Panc1 (cell line): ENCODE measurements at regions not wholly inside any gene's neighbourhood (a gene's known extent, or its start where the extent isn't known, plus 50 kb on each side); places are given as distances from the start of the nearest gene placed in this dataset.

Source experiments
- ATAC-seq: fragments of 200-7000 bp; cut with Tn5 transposase; 2 replicates; pipeline ENCODE4 v1.9.1; 2020; ENCODE audit warnings: mild to moderate bottlenecking, moderate library complexity
- BruUV-seq: library from RNA; stranded (reverse); fragments of 400-500 nt; replicated peaks from 2 replicates; lab custom pipeline; 2021; lab: Mats Ljungman, UMichigan
- CTCF ChIA-PET: fragments of 300-600 bp; sonication (Branson Sonifier 250); formaldehyde crosslinking; loops from one replicate; lab custom pipeline; 2022; ENCODE audit warnings: antibody characterized with exemption; lab: Charles Lee
- POLR2A ChIA-PET: fragments of 300-600 bp; sonication (Branson Sonifier 250); formaldehyde crosslinking; loops from one replicate; lab custom pipeline; 2022; ENCODE audit warnings: antibody characterized with exemption; lab: Charles Lee
- DNase-seq: peaks from one replicate; pipeline ENCODE4 v3.0.0-alpha.2; 2010; ENCODE audit warnings: low read depth, low spot score
- H3K27ac ChIP-seq: 2 replicates; pipeline ENCODE4 v1.5.1; 2011; ENCODE audit warnings: mild to moderate bottlenecking, low read length, inconsistent platforms
- H3K27me3 ChIP-seq: fragments of 200-500 bp; sonication (Bioruptor generic); 2 replicates; pipeline ENCODE4 v1.6.0; 2014; ENCODE audit warnings: low read length, inconsistent platforms; ENCODE audit not compliant: control insufficient read depth, insufficient read depth
- H3K36me3 ChIP-seq: fragments of 200-500 bp; sonication (Bioruptor generic); 2 replicates; pipeline ENCODE4 v1.5.1; 2014; ENCODE audit warnings: inconsistent platforms, mild to moderate bottlenecking, low read length, moderate library complexity; ENCODE audit not compliant: control insufficient read depth, insufficient read depth
- H3K4me1 ChIP-seq: 2 replicates; pipeline ENCODE4 v1.5.1; 2011; ENCODE audit warnings: inconsistent platforms, mild to moderate bottlenecking, low read length, moderate library complexity; ENCODE audit not compliant: control insufficient read depth, insufficient read depth
- H3K4me3 ChIP-seq, 2 experiments: 2 replicates each; pipeline ENCODE4 v1.5.1; 2011 to 2012; ENCODE audit warnings: low read depth in 2 of 2, low read length in 2 of 2, mild to moderate bottlenecking in 2 of 2, inconsistent platforms in 1 of 2, moderate library complexity in 1 of 2
- H3K9me3 ChIP-seq: fragments of 200-500 bp; sonication (Bioruptor generic); 2 replicates; pipeline ENCODE4 v1.5.1; 2014; ENCODE audit warnings: low read depth, mild to moderate bottlenecking, inconsistent platforms, low read length, moderate library complexity; ENCODE audit not compliant: control insufficient read depth, insufficient read depth
- POLR2AphosphoS5 ChIP-seq: IDR thresholded peaks from 2 replicates; pipeline ENCODE4 v1.6.1; 2012; ENCODE audit warnings: mild to moderate bottlenecking, low read depth, low read length, moderate library complexity
- SIN3A ChIP-seq: IDR thresholded peaks from 2 replicates; pipeline ENCODE4 v1.6.1; 2012; ENCODE audit warnings: low read depth, mild to moderate bottlenecking, low read length, moderate library complexity, borderline replicate concordance; ENCODE audit not compliant: insufficient read depth
- TCF7L2 ChIP-seq: IDR thresholded peaks from 2 replicates; pipeline ENCODE4 v1.6.1; 2011; ENCODE audit warnings: mild to moderate bottlenecking, low read depth, low read length, inconsistent platforms
- in situ Hi-C: cut with HindIII; loops from 2 replicates; pipeline ENCODE4 v1.10.0; 2016; ENCODE audit warnings: low sequenced_read_pairs, low pct_unique_long_range_greater_than_20kb
- intact Hi-C: fragments of 100-400 bp; cut with micrococcal nuclease; formaldehyde crosslinking; loops from one replicate; pipeline ENCODE4 v1.10.0; 2022; ENCODE audit not compliant: unreplicated experiment
- TF ChIP-seq, protein P1 (sequence below), 2 experiments: IDR thresholded peaks; 2 replicates each; pipeline ENCODE4 v1.6.1; 2011 to 2012; ENCODE audit warnings: low read depth in 2 of 2, control low read depth in 1 of 2, low read length in 1 of 2, mild to moderate bottlenecking in 1 of 2, moderate library complexity in 1 of 2; ENCODE audit not compliant: insufficient read depth in 1 of 2
- TF ChIP-seq, protein P2 (sequence below): fragments of 450-650 bp; IDR thresholded peaks from 2 replicates; pipeline ENCODE4 v1.5.1; 2017; ENCODE audit warnings: mild to moderate bottlenecking

DNA sequence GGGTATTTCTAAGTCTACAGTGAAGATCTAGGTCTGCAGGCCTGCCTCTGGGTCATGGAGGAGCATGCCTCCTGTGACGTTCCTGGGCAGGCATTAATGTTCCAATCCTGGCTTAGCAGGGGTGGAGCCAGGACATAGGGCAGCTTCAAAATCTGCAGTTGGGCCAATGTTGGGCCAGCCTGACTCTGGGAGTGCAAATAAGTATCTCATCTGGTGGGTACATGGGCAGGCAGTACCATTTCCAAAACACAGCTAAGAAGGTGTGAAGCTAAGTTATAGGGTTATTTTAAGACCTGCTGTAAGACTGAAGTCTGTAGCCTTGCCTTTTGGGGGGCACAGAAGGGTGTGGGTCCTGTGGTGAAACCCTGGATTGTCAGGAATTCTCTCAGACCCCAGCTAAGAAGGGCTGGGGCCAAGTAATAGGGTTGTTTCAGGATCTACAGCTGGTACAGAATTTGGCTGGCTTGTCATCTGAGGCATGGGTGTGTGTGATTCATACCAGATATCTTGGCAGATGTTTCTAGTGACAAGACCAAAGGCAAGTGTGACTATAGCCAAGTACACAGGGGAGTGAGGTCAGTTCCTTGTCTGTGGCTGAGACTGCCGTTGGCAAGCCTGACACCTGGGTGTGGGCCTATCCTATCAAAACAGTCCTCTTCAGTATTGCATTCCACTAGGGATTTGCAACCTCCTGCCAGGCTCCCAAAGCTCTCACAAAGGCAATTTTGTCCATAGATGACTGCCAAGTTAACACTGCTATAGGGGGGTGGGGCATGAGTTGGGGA is 468.7 kb upstream of the B3GALT2 start:
- DNase-seq: no peak
- 0 out of 2 replicates have a peak, but pooled peaks cover 4% of the 10 kb centered on the region for H3K9me3 ChIP-seq
- in situ Hi-C loops (no loop called here), intact Hi-C loops (no loop called here)
- H3K27me3 ChIP-seq: no peaks in the 10 kb centered on the region
- ChIA-PET CTCF (no interaction called here), POLR2A (no interaction called here)
- H3K27ac ChIP-seq: no peak overlapping the region
- no peaks in the 10 kb centered on the region for H3K36me3 ChIP-seq
- TF ChIP-seq SIN3A: no peak
- TF ChIP-seq, protein P1, sequence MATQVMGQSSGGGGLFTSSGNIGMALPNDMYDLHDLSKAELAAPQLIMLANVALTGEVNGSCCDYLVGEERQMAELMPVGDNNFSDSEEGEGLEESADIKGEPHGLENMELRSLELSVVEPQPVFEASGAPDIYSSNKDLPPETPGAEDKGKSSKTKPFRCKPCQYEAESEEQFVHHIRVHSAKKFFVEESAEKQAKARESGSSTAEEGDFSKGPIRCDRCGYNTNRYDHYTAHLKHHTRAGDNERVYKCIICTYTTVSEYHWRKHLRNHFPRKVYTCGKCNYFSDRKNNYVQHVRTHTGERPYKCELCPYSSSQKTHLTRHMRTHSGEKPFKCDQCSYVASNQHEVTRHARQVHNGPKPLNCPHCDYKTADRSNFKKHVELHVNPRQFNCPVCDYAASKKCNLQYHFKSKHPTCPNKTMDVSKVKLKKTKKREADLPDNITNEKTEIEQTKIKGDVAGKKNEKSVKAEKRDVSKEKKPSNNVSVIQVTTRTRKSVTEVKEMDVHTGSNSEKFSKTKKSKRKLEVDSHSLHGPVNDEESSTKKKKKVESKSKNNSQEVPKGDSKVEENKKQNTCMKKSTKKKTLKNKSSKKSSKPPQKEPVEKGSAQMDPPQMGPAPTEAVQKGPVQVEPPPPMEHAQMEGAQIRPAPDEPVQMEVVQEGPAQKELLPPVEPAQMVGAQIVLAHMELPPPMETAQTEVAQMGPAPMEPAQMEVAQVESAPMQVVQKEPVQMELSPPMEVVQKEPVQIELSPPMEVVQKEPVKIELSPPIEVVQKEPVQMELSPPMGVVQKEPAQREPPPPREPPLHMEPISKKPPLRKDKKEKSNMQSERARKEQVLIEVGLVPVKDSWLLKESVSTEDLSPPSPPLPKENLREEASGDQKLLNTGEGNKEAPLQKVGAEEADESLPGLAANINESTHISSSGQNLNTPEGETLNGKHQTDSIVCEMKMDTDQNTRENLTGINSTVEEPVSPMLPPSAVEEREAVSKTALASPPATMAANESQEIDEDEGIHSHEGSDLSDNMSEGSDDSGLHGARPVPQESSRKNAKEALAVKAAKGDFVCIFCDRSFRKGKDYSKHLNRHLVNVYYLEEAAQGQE (IDR thresholded peaks at IDR 0.05; ENCODE audit: insufficient read depth in 1 of 2, low read depth in 2 of 2, low read length in 1 of 2): no peak
- no peak for TF ChIP-seq TCF7L2
- TF ChIP-seq, protein P2, sequence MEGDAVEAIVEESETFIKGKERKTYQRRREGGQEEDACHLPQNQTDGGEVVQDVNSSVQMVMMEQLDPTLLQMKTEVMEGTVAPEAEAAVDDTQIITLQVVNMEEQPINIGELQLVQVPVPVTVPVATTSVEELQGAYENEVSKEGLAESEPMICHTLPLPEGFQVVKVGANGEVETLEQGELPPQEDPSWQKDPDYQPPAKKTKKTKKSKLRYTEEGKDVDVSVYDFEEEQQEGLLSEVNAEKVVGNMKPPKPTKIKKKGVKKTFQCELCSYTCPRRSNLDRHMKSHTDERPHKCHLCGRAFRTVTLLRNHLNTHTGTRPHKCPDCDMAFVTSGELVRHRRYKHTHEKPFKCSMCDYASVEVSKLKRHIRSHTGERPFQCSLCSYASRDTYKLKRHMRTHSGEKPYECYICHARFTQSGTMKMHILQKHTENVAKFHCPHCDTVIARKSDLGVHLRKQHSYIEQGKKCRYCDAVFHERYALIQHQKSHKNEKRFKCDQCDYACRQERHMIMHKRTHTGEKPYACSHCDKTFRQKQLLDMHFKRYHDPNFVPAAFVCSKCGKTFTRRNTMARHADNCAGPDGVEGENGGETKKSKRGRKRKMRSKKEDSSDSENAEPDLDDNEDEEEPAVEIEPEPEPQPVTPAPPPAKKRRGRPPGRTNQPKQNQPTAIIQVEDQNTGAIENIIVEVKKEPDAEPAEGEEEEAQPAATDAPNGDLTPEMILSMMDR: no peak
- TF ChIP-seq POLR2AphosphoS5: no peak
- BruUV-seq: no TSS peak
- ATAC-seq: no peak
- no peak overlapping the region for H3K4me3 ChIP-seq
- no peaks in the 10 kb centered on the region for H3K4me1 ChIP-seq

DNA sequence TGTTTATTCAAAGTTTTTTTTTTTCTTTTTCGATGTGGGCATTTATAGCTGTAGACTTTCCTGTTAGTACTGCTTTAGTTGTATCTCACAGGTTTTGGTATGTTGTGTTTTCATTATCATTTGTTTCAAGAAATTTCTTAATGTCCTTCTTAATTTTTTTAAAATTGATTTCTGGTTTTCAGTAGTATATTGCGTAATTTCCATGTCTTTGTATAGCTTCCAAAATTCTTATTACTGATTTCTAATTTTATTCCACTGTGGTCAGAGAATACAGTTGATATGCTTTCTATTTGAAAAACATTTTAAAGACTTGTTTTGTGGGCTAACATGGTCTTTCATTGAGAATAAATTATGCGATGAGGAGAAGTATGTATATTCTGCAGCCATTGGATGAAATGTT is 463.2 kb upstream of the B3GALT2 start:
- Histone ChIP-seq H3K27me3 (no peaks in the 10 kb centered on the region), H3K27ac (no peak overlapping the region), H3K9me3 (0 out of 2 replicates have a peak, but pooled peaks cover 4% of the 10 kb centered on the region), H3K4me1 (no peaks in the 10 kb centered on the region), H3K4me3 (no peak overlapping the region), H3K36me3 (no peaks in the 10 kb centered on the region)
- in situ Hi-C loops (no loop called here), intact Hi-C loops (no loop called here)
- TF ChIP-seq, protein P2: no peak
- TF ChIP-seq TCF7L2 (no peak), POLR2AphosphoS5 (no peak), SIN3A (no peak)
- TF ChIP-seq, protein P1 (IDR thresholded peaks at IDR 0.05; ENCODE audit: insufficient read depth in 1 of 2, low read depth in 2 of 2, low read length in 1 of 2): no peak
- no TSS peak for BruUV-seq
- no peak for ATAC-seq
- ChIA-PET CTCF (no interaction called here), POLR2A (no interaction called here)
- no peak for DNase-seq
